ENCODE measurements at regions not wholly inside any gene's neighbourhood (a gene's known extent, or its start where the extent isn't known, plus 50 kb on each side); places are given as distances from the start of the nearest gene placed in this dataset.

GRCh38 chr10:2935647-2936386, 131.5 kb upstream of the PFKP start:
- H3K27ac ChIP-seq (ENCODE audit: insufficient read length, low read depth, low read length): no peak overlapping the region
- no CpG with 5 or more reads among the region's 39 CpGs for WGBS (ENCODE audit: extremely low coverage, insufficient read length, low lambda C conversion rate)
- H4K91ac ChIP-seq (ENCODE audit: insufficient read length, low read depth, low read length): no peak overlapping the region
- no peak overlapping the region for H3K14ac ChIP-seq (ENCODE audit: insufficient read depth, low read length)
- H3K23ac ChIP-seq (ENCODE audit: insufficient read length, low read depth, low read length): no peak overlapping the region
- no peak overlapping the region for H2AK5ac ChIP-seq (ENCODE audit: insufficient read length, low read length)
- H3K18ac ChIP-seq (ENCODE audit: insufficient read length, low read depth, low read length): no peak overlapping the region
- H3K23me2 ChIP-seq (ENCODE audit: insufficient read length, low read depth, low read length, poor library complexity, severe bottlenecking): no peaks in the 10 kb centered on the region
- no peak overlapping the region for H2BK15ac ChIP-seq (ENCODE audit: low read depth, low read length)
- no peaks in the 10 kb centered on the region for H3K79me2 ChIP-seq (ENCODE audit: insufficient read depth, low read length)
- H4K20me1 ChIP-seq (ENCODE audit: control insufficient read depth, insufficient read depth, insufficient read length): no peaks in the 10 kb centered on the region
- peaks cover 19 to 29% of the 10 kb centered on the region in 2 experiments for H3K4me1 Mint-ChIP-seq
- H2BK5ac ChIP-seq (ENCODE audit: insufficient read length, low read length): no peak overlapping the region
- no peaks in the 10 kb centered on the region for H3K9me3 ChIP-seq (ENCODE audit: control insufficient read depth, low read depth, low read length)
- no peak overlapping the region for H3K4me2 ChIP-seq (ENCODE audit: insufficient read depth, insufficient read length, low read length)
- H3K79me1 ChIP-seq (ENCODE audit: insufficient read depth, low read depth, low read length, poor library complexity, severe bottlenecking): no peaks in the 10 kb centered on the region
- no peaks in the 10 kb centered on the region for H3K27me3 ChIP-seq (ENCODE audit: insufficient read depth, low read length)
- H2BK20ac ChIP-seq (ENCODE audit: low read depth, low read length, poor library complexity, severe bottlenecking): no peak overlapping the region
- no peak overlapping the region for H3K9ac ChIP-seq (ENCODE audit: extremely low read depth, insufficient read length, low read length)
- no peak overlapping the region for H3K27ac Mint-ChIP-seq
- H2BK120ac ChIP-seq (ENCODE audit: low read depth, low read length, poor library complexity, severe bottlenecking): no peak overlapping the region
- no peak overlapping the region for H4K8ac ChIP-seq (replicated peaks; ENCODE audit: insufficient read length, low read depth, low read length)
- no peak for DNase-seq
- H3K4ac ChIP-seq (ENCODE audit: low read depth, low read length): no peak overlapping the region
- H3T11ph ChIP-seq (ENCODE audit: low read length): no peak overlapping the region
- H3K9me3 Mint-ChIP-seq: peaks cover 0 to 3% of the 10 kb centered on the region in 2 experiments; a peak in 1 of 5 replicates
- peaks cover 2% of the 10 kb centered on the region; the same call in 1 of the 2 replicates for H3K4me1 ChIP-seq (ENCODE audit: insufficient read depth, low read length)
- H3K56ac ChIP-seq (ENCODE audit: insufficient read length, low read depth, low read length): no peak overlapping the region
- no peak overlapping the region for H2BK12ac ChIP-seq (ENCODE audit: insufficient read length, low read depth, low read length)
- no peaks in the 10 kb centered on the region for H3K36me3 Mint-ChIP-seq (ENCODE audit: insufficient read depth in 1 of 3, low read depth in 3 of 3)
- no peak for TF ChIP-seq CTCF (conservative IDR thresholded peaks at IDR 0.05)
- H3K4me3 Mint-ChIP-seq: no peak overlapping the region
- H2AFZ ChIP-seq (ENCODE audit: low read length): no peak overlapping the region
- no peak overlapping the region for H4K5ac ChIP-seq (ENCODE audit: insufficient read length, low read depth, low read length)
- no peaks in the 10 kb centered on the region; the same call in none of the 2 replicates for H3K27me3 Mint-ChIP-seq (ENCODE audit: low read depth)
